Activated B cell treated with CpG ODN at 0.5 μM for 24 hours (primary cell): ENCODE measurements at regions not wholly inside any gene's neighbourhood (a gene's known extent, or its start where the extent isn't known, plus 50 kb on each side); places are given as distances from the start of the nearest gene placed in this dataset.

Experiments used
- ATAC-seq: fragments of 200-7000 bp; cut with Tn5 transposase; one replicate; pipeline ENCODE4 v1.10.0; 2021; ENCODE audit warnings: low read depth, mild to moderate bottlenecking, moderate library complexity
- CTCF ChIA-PET: fragments of 350-600 bp; sonication (Branson Sonifier 250); formaldehyde crosslinking; loops from one replicate; lab custom pipeline; 2021; ENCODE audit warnings: antibody characterized with exemption; lab: Charles Lee
- POLR2A ChIA-PET: fragments of 350-600 bp; sonication (Branson Sonifier 250); formaldehyde crosslinking; loops from one replicate; lab custom pipeline; 2021; ENCODE audit warnings: antibody characterized with exemption; lab: Charles Lee
- DNase-seq: peaks from one replicate; pipeline ENCODE4 v3.0.0; 2022
- H3K27ac Mint-ChIP-seq: one replicate; pipeline ENCODE4 v1.8.0; 2020; ENCODE audit warnings: mixed read lengths
- H3K27me3 Mint-ChIP-seq: one replicate; pipeline ENCODE4 v1.8.0; 2021; ENCODE audit warnings: mixed read lengths
- H3K36me3 Mint-ChIP-seq: one replicate; pipeline ENCODE4 v1.8.0; 2021; ENCODE audit warnings: low read depth, mixed read lengths
- H3K4me1 Mint-ChIP-seq: one replicate; pipeline ENCODE4 v1.8.0; 2021; ENCODE audit warnings: mixed read lengths
- H3K4me3 Mint-ChIP-seq: one replicate; pipeline ENCODE4 v1.8.0; 2020; ENCODE audit warnings: mild to moderate bottlenecking, mixed read lengths
- H3K9me3 Mint-ChIP-seq: one replicate; pipeline ENCODE4 v1.8.0; 2020; ENCODE audit warnings: mixed read lengths
- intact Hi-C: fragments of 100-400 bp; cut with micrococcal nuclease; formaldehyde crosslinking; loops from one replicate; pipeline ENCODE4 v1.15.1; 2024
- TF ChIP-seq, protein P1 (sequence below): fragments of 200-600 bp; IDR thresholded peaks from one replicate; pipeline ENCODE4 v1.8.0; 2022; ENCODE audit warnings: antibody characterized with exemption, mild to moderate bottlenecking

GRCh38 chr2:102091908-102092307, 50.6 kb upstream of the IL1R1 start:
- Mint-ChIP-seq H3K4me1 (no peaks in the 10 kb centered on the region), H3K9me3 (peaks cover 11% of the 10 kb centered on the region), H3K4me3 (no peak overlapping the region), H3K27me3 (peaks cover 7% of the 10 kb centered on the region), H3K36me3 (no peaks in the 10 kb centered on the region), H3K27ac (no peak overlapping the region)
- CTCF ChIA-PET, result interaction anchor here (1.2 kb wide), 1 partner anchor 12 kb away, joined by 3 read pairs; no protein-coding TSS in a partner anchor
- intact Hi-C loops, result no loop called here
- TF ChIP-seq, protein P1, sequence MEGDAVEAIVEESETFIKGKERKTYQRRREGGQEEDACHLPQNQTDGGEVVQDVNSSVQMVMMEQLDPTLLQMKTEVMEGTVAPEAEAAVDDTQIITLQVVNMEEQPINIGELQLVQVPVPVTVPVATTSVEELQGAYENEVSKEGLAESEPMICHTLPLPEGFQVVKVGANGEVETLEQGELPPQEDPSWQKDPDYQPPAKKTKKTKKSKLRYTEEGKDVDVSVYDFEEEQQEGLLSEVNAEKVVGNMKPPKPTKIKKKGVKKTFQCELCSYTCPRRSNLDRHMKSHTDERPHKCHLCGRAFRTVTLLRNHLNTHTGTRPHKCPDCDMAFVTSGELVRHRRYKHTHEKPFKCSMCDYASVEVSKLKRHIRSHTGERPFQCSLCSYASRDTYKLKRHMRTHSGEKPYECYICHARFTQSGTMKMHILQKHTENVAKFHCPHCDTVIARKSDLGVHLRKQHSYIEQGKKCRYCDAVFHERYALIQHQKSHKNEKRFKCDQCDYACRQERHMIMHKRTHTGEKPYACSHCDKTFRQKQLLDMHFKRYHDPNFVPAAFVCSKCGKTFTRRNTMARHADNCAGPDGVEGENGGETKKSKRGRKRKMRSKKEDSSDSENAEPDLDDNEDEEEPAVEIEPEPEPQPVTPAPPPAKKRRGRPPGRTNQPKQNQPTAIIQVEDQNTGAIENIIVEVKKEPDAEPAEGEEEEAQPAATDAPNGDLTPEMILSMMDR, result no peak
- DNase-seq (no peak), ATAC-seq (no peak)
- POLR2A ChIA-PET, result no interaction called here

DNA sequence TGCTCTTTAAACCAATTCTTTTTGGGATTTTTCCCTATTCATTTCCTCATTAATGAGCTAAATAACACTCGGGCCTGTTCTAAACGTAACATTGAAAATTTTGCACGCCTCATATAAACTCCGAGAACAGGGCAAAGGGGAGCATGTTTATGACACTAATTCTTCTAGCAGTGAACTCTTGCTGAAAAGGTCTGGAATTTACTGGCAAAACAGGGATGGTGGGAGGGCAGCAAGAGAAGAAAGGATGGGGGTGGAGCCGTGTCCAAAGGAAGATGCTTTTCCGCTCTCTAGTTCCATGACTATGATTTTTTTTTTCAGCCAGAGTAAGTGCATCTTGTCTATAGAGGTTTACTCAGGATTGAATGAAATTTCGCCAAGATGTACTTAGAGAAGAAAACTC, 50.0 kb upstream of the IL1R1 start:
- Mint-ChIP-seq H3K27me3 (peaks cover 9% of the 10 kb centered on the region), H3K4me1 (no peaks in the 10 kb centered on the region), H3K9me3 (peaks cover 11% of the 10 kb centered on the region), H3K27ac (no peak overlapping the region), H3K36me3 (no peaks in the 10 kb centered on the region), H3K4me3 (no peak overlapping the region)
- intact Hi-C loops, result no loop called here
- ATAC-seq (no peak), DNase-seq (no peak)
- POLR2A ChIA-PET, result no interaction called here
- CTCF ChIA-PET, result interaction anchor here (1.2 kb wide), 1 partner anchor 12 kb away, joined by 3 read pairs; no protein-coding TSS in a partner anchor
- TF ChIP-seq, protein P1, result no peak
